ENCODE measurements at regions not wholly inside any gene's neighbourhood (a gene's known extent, or its start where the extent isn't known, plus 50 kb on each side); places are given as distances from the start of the nearest gene placed in this dataset.

- no peak for DNase-seq
Measured at GRCh38 chr12:124503305-124503704, 64.1 kb downstream of the NCOR2 start.

- DNase-seq, result no peak
Measured at GRCh38 chr12:124502379-124502778, 65.0 kb downstream of the NCOR2 start.

GRCh38 chr12:124501827-124502226 lies 65.6 kb downstream of the NCOR2 start:
- DNase-seq, result no peak

- no peak for DNase-seq
Measured at GRCh38 chr12:124501112-124501561, 66.3 kb downstream of the NCOR2 start.

GRCh38 chr12:124499898-124500244 lies 67.5 kb downstream of the NCOR2 start:
- no peak for DNase-seq

- DNase-seq, result no peak
Measured at GRCh38 chr12:124499190-124499753, 68.1 kb downstream of the NCOR2 start.

- DNase-seq, result no peak
Measured at GRCh38 chr12:124498275-124499189, 68.9 kb downstream of the NCOR2 start.

GRCh38 chr12:124497658-124498057 lies 69.8 kb downstream of the NCOR2 start:
- no peak for DNase-seq

- DNase-seq, result no peak
Measured at GRCh38 chr12:124497039-124497438, 70.4 kb downstream of the NCOR2 start.

- no peak for DNase-seq
Measured at GRCh38 chr12:124496584-124496983, 70.8 kb downstream of the NCOR2 start.

GRCh38 chr12:124495194-124495983 lies 72.0 kb downstream of the NCOR2 start:
- DNase-seq, result no peak

- DNase-seq, result no peak
Measured at GRCh38 chr12:124494751-124495129, 72.7 kb downstream of the NCOR2 start.

- no peak for DNase-seq
Measured at GRCh38 chr12:124493809-124494750, 73.3 kb downstream of the NCOR2 start.

GRCh38 chr12:124492879-124493808 lies 74.3 kb downstream of the NCOR2 start:
- no peak for DNase-seq

GRCh38 chr12:124491856-124492420 lies 75.5 kb downstream of the NCOR2 start:
- no peak for DNase-seq

- DNase-seq, result no peak
Measured at GRCh38 chr12:124491310-124491709, 76.1 kb downstream of the NCOR2 start.

GRCh38 chr12:124490584-124491305 lies 76.7 kb downstream of the NCOR2 start:
- DNase-seq, result no peak

GRCh38 chr12:124489915-124490583 lies 77.4 kb downstream of the NCOR2 start:
- DNase-seq, result no peak

- DNase-seq, result no peak
Measured at GRCh38 chr12:124489220-124489619, 78.2 kb downstream of the NCOR2 start.

- no peak for DNase-seq
Measured at GRCh38 chr12:124488520-124488919, 78.9 kb downstream of the NCOR2 start.
